Neural crest cell (in vitro differentiated cells): ENCODE measurements at regions not wholly inside any gene's neighbourhood (a gene's known extent, or its start where the extent isn't known, plus 50 kb on each side); places are given as distances from the start of the nearest gene placed in this dataset.
A peak's percentile ranks its signal among the peaks of the same experiment; 100 is the strongest.

Experiments
- DNase-seq: peaks from one replicate; pipeline ENCODE4 v3.0.0; 2021; ENCODE audit warnings: low read depth, mixed read lengths, low spot score
- H3K27ac Mint-ChIP-seq: one replicate; pipeline ENCODE4 v1.8.0; 2021; ENCODE audit warnings: mild to moderate bottlenecking, mixed read lengths; ENCODE audit not compliant: unreplicated experiment
- H3K27me3 Mint-ChIP-seq: 2 replicates; pipeline ENCODE4 v1.8.0; 2021; ENCODE audit warnings: low read depth, mild to moderate bottlenecking, mixed read lengths
- H3K36me3 Mint-ChIP-seq: 2 replicates; pipeline ENCODE4 v1.8.0; 2021; ENCODE audit warnings: low read depth, mild to moderate bottlenecking, mixed read lengths
- H3K4me1 Mint-ChIP-seq: 2 replicates; pipeline ENCODE4 v1.8.0; 2021; ENCODE audit warnings: mixed read lengths
- H3K4me3 Mint-ChIP-seq: one replicate; pipeline ENCODE4 v1.8.0; 2021; ENCODE audit warnings: mild to moderate bottlenecking, mixed read lengths
- H3K9me3 Mint-ChIP-seq: 2 replicates; pipeline ENCODE4 v1.8.0; 2021; ENCODE audit warnings: mixed read lengths
- CTCF ChIP-seq: fragments of 200-600 bp; sonication (generic); conservative IDR thresholded peaks from 2 replicates; pipeline ENCODE4 v1.5.0; 2021; ENCODE audit warnings: antibody characterized with exemption, mild to moderate bottlenecking

GRCh38 chr5:123273984-123274383 lies 149.2 kb downstream of the CEP120 start:
- no peak for DNase-seq
- H3K27ac Mint-ChIP-seq, result no peak overlapping the region
- H3K4me3 Mint-ChIP-seq, result no peak overlapping the region
- peak; percentile 57 for TF ChIP-seq CTCF
- H3K27me3 Mint-ChIP-seq, result no peaks in the 10 kb centered on the region
- H3K9me3 Mint-ChIP-seq, result no peaks in the 10 kb centered on the region
- no peaks in the 10 kb centered on the region for H3K36me3 Mint-ChIP-seq
- no peaks in the 10 kb centered on the region for H3K4me1 Mint-ChIP-seq

DNA sequence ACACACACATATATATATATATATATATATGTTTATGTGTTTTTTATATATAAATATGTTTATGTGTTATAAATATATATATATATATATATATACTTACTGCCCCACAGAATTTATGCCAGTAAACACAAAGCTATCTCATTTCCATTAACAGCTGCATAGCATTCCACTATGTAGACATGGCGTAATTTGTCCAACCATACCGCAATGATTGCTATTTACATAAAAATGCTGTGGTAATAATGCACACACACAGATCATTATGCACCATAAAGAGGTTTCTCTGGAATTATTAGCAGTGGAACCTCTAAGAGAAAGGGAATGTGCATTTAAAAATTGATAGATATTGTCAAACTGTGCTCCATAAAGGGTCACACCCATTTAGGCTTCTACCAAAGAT lies 150.1 kb downstream of the CEP120 start:
- Mint-ChIP-seq H3K27ac (no peak overlapping the region), H3K27me3 (no peaks in the 10 kb centered on the region), H3K4me1 (no peaks in the 10 kb centered on the region), H3K4me3 (no peak overlapping the region), H3K36me3 (no peaks in the 10 kb centered on the region), H3K9me3 (no peaks in the 10 kb centered on the region)
- TF ChIP-seq CTCF, result no peak
- no peak for DNase-seq

GRCh38 chr5:123269851-123270250 lies 153.4 kb downstream of the CEP120 start:
- no peak overlapping the region for H3K4me3 Mint-ChIP-seq
- H3K36me3 Mint-ChIP-seq, result no peaks in the 10 kb centered on the region
- no peaks in the 10 kb centered on the region for H3K27me3 Mint-ChIP-seq

DNA sequence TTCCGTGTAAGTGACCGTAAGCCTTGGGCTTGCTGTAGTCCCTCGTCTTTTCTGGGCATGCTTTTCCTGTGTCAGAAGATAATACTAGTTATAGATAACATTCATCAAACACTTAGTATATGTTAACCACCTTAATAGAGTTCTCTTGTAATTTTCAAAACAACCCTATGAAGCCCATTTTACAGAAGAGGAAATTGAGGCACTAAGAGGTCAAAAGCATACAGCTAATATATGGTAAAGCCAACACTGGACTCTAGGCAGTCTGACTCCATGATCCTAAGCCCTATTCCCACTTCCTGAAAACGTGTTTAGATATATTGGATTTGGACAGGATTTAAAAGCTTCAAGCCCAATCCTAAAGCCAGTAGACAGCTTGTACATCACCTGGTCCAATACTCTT lies 153.8 kb downstream of the CEP120 start:
- H3K4me3 Mint-ChIP-seq, result no peak overlapping the region
- H3K36me3 Mint-ChIP-seq, result no peaks in the 10 kb centered on the region
- H3K27me3 Mint-ChIP-seq, result no peaks in the 10 kb centered on the region
- no peak for TF ChIP-seq CTCF
- no peaks in the 10 kb centered on the region for H3K4me1 Mint-ChIP-seq
- no peak for DNase-seq
- H3K9me3 Mint-ChIP-seq, result no peaks in the 10 kb centered on the region
- no peak overlapping the region for H3K27ac Mint-ChIP-seq

More at GRCh38 chr5:123269851-123270250, 153.4 kb downstream of the CEP120 start:
- H3K4me1 Mint-ChIP-seq, result no peaks in the 10 kb centered on the region
- H3K9me3 Mint-ChIP-seq, result no peaks in the 10 kb centered on the region
- no peak for DNase-seq
- H3K27ac Mint-ChIP-seq, result no peak overlapping the region
- no peak for TF ChIP-seq CTCF

DNA sequence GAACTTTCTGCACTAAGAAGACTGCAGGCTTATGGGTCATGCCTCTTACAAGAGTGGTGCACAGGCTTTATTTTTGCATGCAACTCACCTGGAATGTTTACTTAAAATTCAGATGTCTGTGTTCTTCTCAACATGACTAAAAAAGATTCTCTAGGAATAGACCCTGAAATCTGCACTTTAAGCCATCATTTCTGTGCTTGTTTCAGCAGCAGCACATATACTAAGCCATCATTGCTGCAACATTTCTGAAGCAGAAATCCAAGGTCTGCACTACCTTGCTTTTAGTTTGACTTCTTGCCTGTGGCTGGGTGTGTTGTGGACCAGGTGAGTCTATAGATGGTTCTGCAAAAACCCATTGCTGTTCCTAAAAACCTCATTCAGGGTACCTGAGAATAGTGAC lies 156.8 kb downstream of the CEP120 start:
- Mint-ChIP-seq H3K27me3 (no peaks in the 10 kb centered on the region), H3K4me1 (no peaks in the 10 kb centered on the region), H3K4me3 (no peak overlapping the region), H3K27ac (no peak overlapping the region), H3K36me3 (no peaks in the 10 kb centered on the region), H3K9me3 (no peaks in the 10 kb centered on the region)
- TF ChIP-seq CTCF, result no peak
- DNase-seq, result no peak

- H3K36me3 Mint-ChIP-seq, result no peaks in the 10 kb centered on the region
- H3K27ac Mint-ChIP-seq, result no peak overlapping the region
- DNase-seq, result no peak
- no peaks in the 10 kb centered on the region for H3K4me1 Mint-ChIP-seq
- no peak for TF ChIP-seq CTCF
- no peak overlapping the region for H3K4me3 Mint-ChIP-seq
- H3K9me3 Mint-ChIP-seq, result no peaks in the 10 kb centered on the region
- no peaks in the 10 kb centered on the region for H3K27me3 Mint-ChIP-seq
These were observed 157.7 kb downstream of the CEP120 start for GRCh38 chr5:123265551-123265950.
